RCC 7860 (cell line): ENCODE measurements at regions not wholly inside any gene's neighbourhood (a gene's known extent, or its start where the extent isn't known, plus 50 kb on each side); places are given as distances from the start of the nearest gene placed in this dataset.

ENCODE experiments used
- DNase-seq: peaks from one replicate; pipeline ENCODE4 v3.0.0-alpha.2; 2015; ENCODE audit warnings: low spot score
- FAIRE-seq: peaks from 2 replicates; lab custom pipeline; 2012; peaks lifted over from hg19 to GRCh38; lab: Jason Lieb, UNC

DNA sequence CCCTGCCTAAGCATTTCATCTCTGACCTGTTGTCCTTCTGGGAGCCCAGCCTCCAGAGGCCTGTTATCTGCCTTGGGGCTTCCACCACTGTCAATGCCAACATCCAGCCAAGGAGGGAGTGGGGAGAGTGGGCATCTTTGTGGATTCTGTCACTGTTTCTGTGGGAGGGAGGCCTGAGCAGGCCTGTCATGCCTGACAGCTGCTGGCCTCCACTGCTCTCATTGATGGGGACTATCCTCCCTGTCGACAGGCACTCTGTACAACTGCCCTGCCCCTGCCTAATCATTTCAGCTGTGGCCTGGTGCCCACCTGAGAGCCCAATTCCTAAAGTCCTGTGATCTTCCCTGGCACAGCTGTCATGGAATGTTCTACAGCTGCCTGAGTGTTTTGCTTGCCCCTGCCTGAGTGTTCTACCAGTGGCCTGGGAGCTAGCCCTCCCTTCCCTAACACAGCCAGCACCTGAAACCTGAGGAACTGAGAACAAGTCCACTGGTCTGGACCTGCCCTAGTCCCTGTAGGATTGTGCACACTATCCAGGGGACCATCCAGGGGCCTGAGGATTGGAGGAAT lies 145.3 kb downstream of the FAM83B start:
- DNase-seq (no peak), FAIRE-seq (no peak)

DNA sequence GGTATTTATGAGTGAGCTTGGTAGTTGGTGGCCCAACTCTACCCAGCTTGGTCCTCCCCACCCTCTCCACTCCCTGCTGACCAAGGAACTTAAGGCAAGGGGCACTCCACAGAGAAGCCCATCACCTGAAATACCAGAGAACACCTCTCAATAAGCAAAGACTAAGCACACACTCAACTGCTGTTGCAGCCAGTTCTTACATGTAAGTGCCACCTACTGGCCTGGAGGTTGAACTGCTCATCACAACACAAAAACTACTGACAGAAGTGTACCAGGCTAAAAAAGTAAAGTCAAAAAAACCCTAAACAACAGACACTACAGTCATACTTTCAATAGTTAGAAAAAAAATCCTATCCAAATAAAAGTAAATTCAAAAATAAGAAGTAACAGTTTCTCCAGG lies 146.2 kb downstream of the FAM83B start:
- no peak for DNase-seq
- FAIRE-seq = no peak

DNA sequence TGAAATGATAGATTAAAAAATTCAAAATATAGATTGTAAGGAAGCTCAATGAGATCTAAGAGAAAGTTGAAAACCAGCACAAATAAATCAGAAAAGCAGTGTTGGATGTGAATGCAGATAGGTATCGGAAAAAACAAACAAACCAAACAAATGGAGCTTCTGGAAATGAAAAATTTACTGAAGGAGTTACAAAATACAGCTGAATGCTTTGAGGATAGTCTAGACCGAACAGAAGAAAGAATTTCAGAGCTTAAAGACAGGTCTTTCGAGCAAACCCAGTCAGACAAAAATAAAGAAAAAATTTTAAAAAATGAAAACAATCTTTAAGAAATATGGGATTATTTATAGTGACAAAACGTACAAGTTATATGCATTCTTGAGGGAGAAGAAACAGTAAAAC lies 146.7 kb downstream of the FAM83B start:
- no peak for FAIRE-seq
- no peak for DNase-seq

DNA sequence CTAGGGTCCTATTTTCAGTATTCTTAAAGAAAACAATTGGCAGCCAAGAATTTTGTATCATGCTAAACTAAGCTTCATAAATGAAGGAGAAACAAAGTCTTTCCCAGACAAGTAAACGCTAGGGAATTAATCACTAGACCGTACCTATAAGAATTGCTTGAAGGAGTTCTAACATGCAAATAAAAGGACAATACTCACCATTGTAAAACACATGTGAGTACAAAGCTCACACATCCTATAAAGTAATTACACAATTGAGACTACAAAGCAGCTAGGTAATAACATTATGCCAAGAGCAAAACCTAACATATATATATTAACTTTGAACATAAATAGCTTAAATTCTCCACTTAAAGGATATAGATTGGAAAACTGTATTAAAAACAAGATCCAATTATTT lies 147.4 kb downstream of the FAM83B start:
- no peak for FAIRE-seq
- no peak for DNase-seq

DNA sequence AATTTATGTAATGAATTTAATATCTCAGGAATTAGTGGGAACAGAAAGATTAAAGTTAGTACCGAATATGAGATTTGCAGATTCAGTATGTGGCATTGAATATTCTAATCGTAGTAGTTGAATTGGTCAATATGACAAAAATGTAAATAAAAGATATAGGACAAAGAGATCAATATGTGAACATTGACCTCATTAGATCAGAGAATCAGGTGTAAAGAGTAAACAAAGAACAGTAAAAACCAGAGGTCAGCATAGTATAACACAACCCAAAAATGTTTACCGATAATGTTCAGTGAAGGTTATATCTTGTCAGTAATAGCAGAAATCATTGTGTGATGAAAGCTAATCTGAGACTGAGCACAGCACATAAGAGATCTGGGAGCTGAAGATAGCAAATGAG lies 152.0 kb downstream of the FAM83B start:
- FAIRE-seq = no peak
- DNase-seq = no peak

DNA sequence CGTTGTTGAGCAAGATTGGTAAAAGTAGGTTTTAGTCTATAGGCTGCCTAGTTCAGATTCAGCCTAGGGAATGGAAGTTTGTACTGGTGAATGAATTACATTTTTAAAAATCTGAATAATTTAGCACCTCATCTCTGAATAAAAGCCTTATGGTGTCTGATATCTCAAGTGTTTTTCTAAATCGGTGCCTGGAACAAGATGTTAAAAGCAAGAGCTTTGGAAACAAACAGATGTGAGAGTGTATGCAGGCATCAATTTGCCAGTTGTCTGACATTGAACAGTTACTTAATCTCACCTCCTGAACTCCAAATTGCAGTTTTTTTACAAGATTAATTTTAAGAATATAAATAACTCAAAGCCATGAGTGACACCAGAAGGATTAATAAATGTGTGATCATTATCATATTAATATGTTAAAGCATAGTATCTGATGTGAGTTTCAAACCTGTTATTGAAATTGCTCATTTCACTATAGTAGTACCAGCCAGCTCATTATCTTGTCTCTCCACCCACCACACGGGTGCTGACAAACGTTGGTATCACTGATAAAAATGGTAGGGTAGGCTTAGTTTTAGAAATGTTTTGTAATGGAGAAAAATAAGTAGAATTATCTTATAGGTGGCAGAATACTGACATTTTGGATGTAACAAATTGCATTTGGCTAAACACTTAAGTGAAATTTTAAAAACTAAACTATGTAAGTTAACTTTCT lies 157.3 kb downstream of the FAM83B start:
- no peak for DNase-seq

GRCh38 chr6:55009131-55009530 lies 162.6 kb downstream of the FAM83B start:
- DNase-seq (no peak), FAIRE-seq (no peak)

More for the DNA sequence above, 157.3 kb downstream of the FAM83B start:
- no peak for FAIRE-seq

DNA sequence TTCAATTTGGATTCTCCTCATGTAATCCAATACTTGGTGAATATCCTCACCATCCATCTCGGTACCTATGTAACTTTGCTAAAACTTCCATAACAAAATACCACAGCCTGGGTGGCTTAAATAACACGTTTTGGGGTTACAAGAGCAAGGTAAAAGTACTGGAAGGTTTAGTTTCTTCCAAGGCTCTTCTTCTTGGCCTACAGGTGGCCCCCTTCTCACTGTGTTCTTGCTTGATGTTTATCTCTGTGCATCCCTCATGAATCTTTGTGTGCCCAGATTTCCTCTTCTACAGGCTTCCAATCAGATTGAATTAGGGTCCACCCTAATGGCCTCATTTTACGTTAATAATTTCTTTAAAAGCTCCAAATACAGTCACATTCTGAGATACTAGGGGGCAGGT lies 163.3 kb upstream of the HCRTR2 start:
- no peak for DNase-seq
- no peak for FAIRE-seq

- FAIRE-seq (no peak), DNase-seq (no peak)
Measured at GRCh38 chr6:55012454-55012853, 161.9 kb upstream of the HCRTR2 start.

DNA sequence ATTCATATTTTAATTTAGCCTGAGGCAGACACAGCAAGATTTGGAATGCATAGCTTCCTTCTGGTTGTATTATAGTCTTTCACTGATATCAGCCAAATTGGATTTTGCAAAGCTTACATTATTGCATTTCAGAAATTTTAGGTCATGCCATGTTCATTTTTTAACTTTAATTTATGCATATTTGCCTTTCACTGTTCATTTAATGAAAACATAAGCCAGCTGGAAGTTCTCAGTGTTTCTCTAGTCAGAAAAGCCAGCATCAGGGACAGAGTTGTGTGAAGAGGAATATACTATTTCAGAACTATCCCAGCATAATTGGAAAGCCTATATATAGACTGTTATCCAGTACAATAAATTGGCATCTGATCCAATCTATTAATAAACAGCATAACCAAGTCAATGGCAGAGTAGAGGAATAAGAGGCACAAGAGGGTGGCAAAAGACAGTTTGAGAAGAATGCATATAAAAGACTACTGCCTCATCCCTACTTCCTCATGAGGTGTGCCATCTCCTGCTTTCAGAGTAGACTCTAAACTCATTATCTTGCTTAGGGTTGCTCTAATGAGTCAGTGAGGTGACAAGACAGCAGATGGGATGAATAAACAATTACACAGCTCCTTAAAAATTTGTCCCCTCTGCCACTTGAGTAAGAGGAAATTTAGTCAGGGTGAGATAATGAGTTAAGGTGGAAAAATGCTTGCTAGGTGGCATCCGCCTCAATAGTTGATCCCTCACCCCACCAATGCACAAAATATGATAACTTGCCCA lies 159.8 kb upstream of the HCRTR2 start:
- no peak for DNase-seq
- FAIRE-seq = no peak

GRCh38 chr6:55016261-55016660 lies 158.1 kb upstream of the HCRTR2 start:
- DNase-seq (no peak), FAIRE-seq (no peak)

- no peak for DNase-seq
- FAIRE-seq = peak; percentile 15
Measured at GRCh38 chr6:55017555-55018300, 156.6 kb upstream of the HCRTR2 start.

- no peak for FAIRE-seq
- DNase-seq = no peak
Measured at GRCh38 chr6:55019591-55019990, 154.7 kb upstream of the HCRTR2 start.

DNA sequence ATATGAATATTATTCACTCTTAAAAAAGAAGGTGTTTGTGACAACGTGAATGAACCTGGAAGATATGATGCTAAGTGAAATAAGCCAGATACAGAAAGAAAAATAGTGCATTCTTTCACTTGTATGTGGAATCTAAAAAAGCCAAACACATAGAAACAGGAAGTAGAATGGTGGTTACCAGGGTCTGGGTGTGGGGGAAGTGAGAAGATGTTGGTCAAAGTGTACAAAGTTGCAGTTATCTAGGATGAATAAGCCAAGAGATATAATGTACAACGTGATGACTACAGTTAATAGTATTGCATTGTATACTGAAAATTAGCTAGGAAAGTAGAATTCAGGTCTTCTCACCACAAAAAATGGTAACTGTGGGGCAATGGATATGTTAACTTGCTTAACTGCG lies 151.1 kb upstream of the HCRTR2 start:
- DNase-seq = no peak
- FAIRE-seq = no peak

DNA sequence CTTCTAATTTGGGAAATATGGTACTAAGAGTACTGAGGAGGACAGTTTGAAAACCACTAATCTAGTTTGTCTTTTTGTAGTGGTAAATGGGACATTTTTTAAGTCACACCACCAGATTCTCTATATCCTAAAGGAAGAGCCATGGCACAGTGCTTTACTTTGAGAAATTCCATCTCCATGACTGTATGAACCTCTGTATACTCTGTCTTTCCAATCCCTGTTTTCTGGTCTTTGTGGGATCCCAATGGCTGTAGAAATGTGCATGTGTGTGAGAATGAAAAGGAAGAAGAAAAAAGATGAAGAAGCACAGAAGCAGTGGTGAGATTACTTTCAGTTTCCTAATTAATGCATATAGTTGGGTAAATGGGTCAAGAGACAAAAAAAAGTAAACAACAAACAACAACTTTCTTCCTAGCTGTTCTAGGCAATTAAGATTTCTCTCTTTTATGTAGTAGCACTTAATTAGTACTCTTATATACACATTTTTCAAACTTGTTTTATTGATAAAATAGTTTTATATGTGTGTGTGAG lies 141.2 kb upstream of the HCRTR2 start:
- DNase-seq = no peak
- FAIRE-seq = no peak

DNA sequence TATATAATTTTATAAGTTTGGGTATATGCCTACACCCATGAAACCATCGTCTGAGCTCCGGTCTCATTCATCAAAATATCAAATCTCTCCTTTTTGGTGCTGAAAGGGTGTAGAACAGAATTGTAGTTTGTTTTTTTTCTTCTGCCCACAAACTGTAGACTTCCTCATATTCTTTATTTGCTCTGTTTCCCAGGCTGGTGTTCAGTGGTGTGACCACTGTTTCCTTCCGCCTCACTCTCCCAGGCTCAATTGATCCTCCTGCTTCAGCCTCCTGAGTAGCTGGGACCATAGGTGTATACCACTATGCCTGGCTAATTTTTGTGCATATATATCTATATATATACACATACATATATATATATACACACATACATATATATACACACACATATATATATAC lies 139.6 kb upstream of the HCRTR2 start:
- FAIRE-seq = no peak
- no peak for DNase-seq

GRCh38 chr6:55040102-55040848 lies 134.0 kb upstream of the HCRTR2 start:
- peak; percentile 90 for FAIRE-seq
- peak; percentile 72 for DNase-seq

- DNase-seq (no peak), FAIRE-seq (no peak)
Measured at GRCh38 chr6:55046869-55047422, 127.4 kb upstream of the HCRTR2 start.

DNA sequence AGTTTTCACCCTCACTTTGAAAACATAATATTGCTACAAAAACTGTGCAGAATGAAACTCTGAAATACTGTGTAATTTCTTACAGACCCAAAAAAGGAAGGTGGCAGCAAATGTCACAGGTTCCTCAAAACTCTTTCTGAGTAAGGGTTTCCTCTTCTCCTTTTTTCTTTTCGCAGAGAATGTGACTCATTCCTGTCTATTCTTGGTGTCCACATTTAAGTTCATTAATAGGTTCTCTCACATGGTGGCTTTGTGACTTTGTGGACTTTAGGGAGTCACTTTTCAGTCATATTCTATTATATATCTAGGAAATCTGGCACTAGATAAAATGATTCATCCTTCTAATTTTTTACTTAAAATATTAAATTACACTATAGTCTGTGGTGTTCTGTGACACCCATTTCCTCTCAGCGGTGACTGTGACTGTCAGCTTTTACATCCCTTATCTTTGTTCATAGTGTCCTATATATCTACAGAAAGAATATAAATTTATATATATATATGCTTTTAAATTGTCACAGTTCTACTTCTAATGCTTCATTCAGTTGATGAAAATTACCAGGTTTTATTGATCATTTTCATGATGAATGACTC lies 126.8 kb upstream of the HCRTR2 start:
- FAIRE-seq (no peak), DNase-seq (no peak)

DNA sequence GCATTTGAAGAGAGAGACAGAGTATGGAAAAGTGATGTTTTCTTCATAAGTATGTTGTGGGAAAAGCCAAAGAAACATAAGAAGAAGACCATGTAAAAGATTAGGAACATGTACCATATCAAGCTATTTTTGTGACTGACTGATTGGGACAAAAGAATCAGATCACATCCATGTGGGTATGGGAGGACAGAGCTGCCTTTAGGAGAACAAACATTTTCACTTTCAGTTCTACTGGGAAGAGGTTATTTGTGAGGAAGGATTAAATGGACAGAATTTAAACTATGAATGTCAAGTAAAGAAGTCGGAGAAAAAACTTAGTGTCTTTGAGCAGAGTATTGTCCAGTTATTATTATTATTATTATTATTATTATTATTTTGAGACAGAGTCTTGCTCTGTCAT lies 124.4 kb upstream of the HCRTR2 start:
- FAIRE-seq (no peak), DNase-seq (no peak)
